ENCODE measurements at regions not wholly inside any gene's neighbourhood (a gene's known extent, or its start where the extent isn't known, plus 50 kb on each side); places are given as distances from the start of the nearest gene placed in this dataset.

GRCh38 chr7:125561006-125561405 is 631.4 kb upstream of the POT1 start:
- Histone ChIP-seq H3K9me3 (no peaks in the 10 kb centered on the region), H3K36me3 (no peaks in the 10 kb centered on the region), H3K27me3 (replicated peaks; ENCODE audit: insufficient read depth) (no peaks in the 10 kb centered on the region), H3K4me3 (no peak overlapping the region), H3K27ac (no peak overlapping the region), H3K4me1 (ENCODE audit: control insufficient read depth in 1 of 2, low read depth in 2 of 2) (no peaks in the 10 kb centered on the region)
- ATAC-seq (ENCODE audit: insufficient number of reproducible peaks, low FRiP score, low read depth) = no peak
- no peak for TF ChIP-seq CTCF (IDR thresholded peaks at IDR 0.05)
- no peak for DNase-seq (ENCODE audit: low spot score)

- TF ChIP-seq CTCF (IDR thresholded peaks at IDR 0.05) = no peak
- no peaks in the 10 kb centered on the region for H3K4me1 ChIP-seq (ENCODE audit: control insufficient read depth in 1 of 2, low read depth in 2 of 2)
- H3K4me3 ChIP-seq = no peak overlapping the region
- DNase-seq (ENCODE audit: low spot score) (no peak), ATAC-seq (ENCODE audit: insufficient number of reproducible peaks, low FRiP score, low read depth) (no peak)
- no peaks in the 10 kb centered on the region for H3K9me3 ChIP-seq
- no peak overlapping the region for H3K27ac ChIP-seq
- H3K36me3 ChIP-seq = no peaks in the 10 kb centered on the region
- H3K27me3 ChIP-seq (replicated peaks; ENCODE audit: insufficient read depth) = no peaks in the 10 kb centered on the region
Measured at GRCh38 chr7:125559921-125560320, 630.3 kb upstream of the POT1 start.

GRCh38 chr7:125555916-125556315 is 626.3 kb upstream of the POT1 start:
- ATAC-seq (ENCODE audit: insufficient number of reproducible peaks, low FRiP score, low read depth) = no peak
- Histone ChIP-seq H3K27ac (no peak overlapping the region), H3K4me3 (no peak overlapping the region), H3K36me3 (no peaks in the 10 kb centered on the region), H3K27me3 (replicated peaks; ENCODE audit: insufficient read depth) (no peaks in the 10 kb centered on the region), H3K9me3 (no peaks in the 10 kb centered on the region), H3K4me1 (ENCODE audit: control insufficient read depth in 1 of 2, low read depth in 2 of 2) (no peaks in the 10 kb centered on the region)
- no peak for TF ChIP-seq CTCF (IDR thresholded peaks at IDR 0.05)
- DNase-seq (ENCODE audit: low spot score) = no peak

- Histone ChIP-seq H3K36me3 (no peaks in the 10 kb centered on the region), H3K27me3 (replicated peaks; ENCODE audit: insufficient read depth) (no peaks in the 10 kb centered on the region), H3K4me1 (ENCODE audit: control insufficient read depth in 1 of 2, low read depth in 2 of 2) (no peaks in the 10 kb centered on the region), H3K27ac (no peak overlapping the region), H3K9me3 (no peaks in the 10 kb centered on the region), H3K4me3 (no peak overlapping the region)
- DNase-seq (ENCODE audit: low spot score) (no peak), ATAC-seq (ENCODE audit: insufficient number of reproducible peaks, low FRiP score, low read depth) (no peak)
- no peak for TF ChIP-seq CTCF (IDR thresholded peaks at IDR 0.05)
Measured at GRCh38 chr7:125551008-125551407, 621.4 kb upstream of the POT1 start.

- DNase-seq (ENCODE audit: low spot score) (no peak), ATAC-seq (ENCODE audit: insufficient number of reproducible peaks, low FRiP score, low read depth) (no peak)
- H3K27me3 ChIP-seq (replicated peaks; ENCODE audit: insufficient read depth) = no peaks in the 10 kb centered on the region
- no peak overlapping the region for H3K4me3 ChIP-seq
- H3K27ac ChIP-seq = no peak overlapping the region
- H3K9me3 ChIP-seq = no peaks in the 10 kb centered on the region
- no peaks in the 10 kb centered on the region for H3K4me1 ChIP-seq (ENCODE audit: control insufficient read depth in 1 of 2, low read depth in 2 of 2)
- no peaks in the 10 kb centered on the region for H3K36me3 ChIP-seq
- no peak for TF ChIP-seq CTCF (IDR thresholded peaks at IDR 0.05)
Measured at GRCh38 chr7:125547505-125547904, 617.9 kb upstream of the POT1 start.
